ENCODE measurements at regions not wholly inside any gene's neighbourhood (a gene's known extent, or its start where the extent isn't known, plus 50 kb on each side); places are given as distances from the start of the nearest gene placed in this dataset.

DNA sequence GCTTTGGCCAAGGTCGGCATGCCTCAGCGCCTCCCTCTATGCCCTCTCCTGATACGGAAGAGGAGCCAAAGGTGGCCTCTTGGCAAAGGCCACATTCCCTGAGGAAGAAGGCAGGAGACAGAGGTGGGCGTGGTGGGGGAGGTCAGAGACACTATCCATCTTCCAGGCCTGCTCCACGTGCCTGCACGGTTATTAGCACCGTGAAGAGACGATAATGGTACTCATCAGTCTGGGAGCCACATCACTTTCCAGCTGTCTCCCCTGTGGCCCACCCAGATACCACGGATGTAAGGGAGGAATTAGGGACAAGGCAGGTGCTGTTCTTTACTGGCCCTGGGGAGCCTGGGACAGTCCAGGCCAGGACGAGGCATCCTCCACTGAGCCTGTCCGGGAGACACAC, 354.3 kb downstream of the MN1 start:
- no peaks in the 10 kb centered on the region for H3K27me3 ChIP-seq (ENCODE audit: insufficient read depth, low read length)
- H3K79me2 ChIP-seq (ENCODE audit: control insufficient read depth, insufficient read depth, low read length, unreplicated experiment): no peaks in the 10 kb centered on the region
- no peaks in the 10 kb centered on the region for H3K4me1 ChIP-seq (ENCODE audit: control insufficient read depth, insufficient read depth, low read length, unreplicated experiment)
- H3K4me3 ChIP-seq (ENCODE audit: low read depth, low read length): no peak overlapping the region
- no peak overlapping the region for H3K27ac ChIP-seq (ENCODE audit: low read depth, low read length)
- H3K36me3 ChIP-seq (ENCODE audit: insufficient read depth, low read length): no peaks in the 10 kb centered on the region
- no peak overlapping the region for H2AFZ ChIP-seq (ENCODE audit: low read length, unreplicated experiment)

GRCh38 chr22:27450448-27450847, 351.1 kb downstream of the MN1 start:
- no peaks in the 10 kb centered on the region for H3K36me3 ChIP-seq (ENCODE audit: insufficient read depth, low read length)
- H3K79me2 ChIP-seq (ENCODE audit: control insufficient read depth, insufficient read depth, low read length, unreplicated experiment): no peaks in the 10 kb centered on the region
- H3K4me3 ChIP-seq (ENCODE audit: low read depth, low read length): no peak overlapping the region
- H2AFZ ChIP-seq (ENCODE audit: low read length, unreplicated experiment): no peak overlapping the region
- H3K27ac ChIP-seq (ENCODE audit: low read depth, low read length): no peak overlapping the region
- H3K27me3 ChIP-seq (ENCODE audit: insufficient read depth, low read length): no peaks in the 10 kb centered on the region
- H3K4me1 ChIP-seq (ENCODE audit: control insufficient read depth, insufficient read depth, low read length, unreplicated experiment): no peaks in the 10 kb centered on the region

- H3K36me3 ChIP-seq (ENCODE audit: insufficient read depth, low read length): no peaks in the 10 kb centered on the region
- H3K79me2 ChIP-seq (ENCODE audit: control insufficient read depth, insufficient read depth, low read length, unreplicated experiment): no peaks in the 10 kb centered on the region
- H3K27ac ChIP-seq (ENCODE audit: low read depth, low read length): no peak overlapping the region
- H3K4me1 ChIP-seq (ENCODE audit: control insufficient read depth, insufficient read depth, low read length, unreplicated experiment): peaks cover 8% of the 10 kb centered on the region
- no peaks in the 10 kb centered on the region for H3K27me3 ChIP-seq (ENCODE audit: insufficient read depth, low read length)
- no peak overlapping the region for H3K4me3 ChIP-seq (ENCODE audit: low read depth, low read length)
- H2AFZ ChIP-seq (ENCODE audit: low read length, unreplicated experiment): no peak overlapping the region
These were observed 349.3 kb downstream of the MN1 start for GRCh38 chr22:27452245-27452644.

GRCh38 chr22:27452922-27453321, 348.6 kb downstream of the MN1 start:
- Histone ChIP-seq H3K27ac (ENCODE audit: low read depth, low read length) (no peak overlapping the region), H3K36me3 (ENCODE audit: insufficient read depth, low read length) (no peaks in the 10 kb centered on the region), H3K79me2 (ENCODE audit: control insufficient read depth, insufficient read depth, low read length, unreplicated experiment) (no peaks in the 10 kb centered on the region), H3K27me3 (ENCODE audit: insufficient read depth, low read length) (no peaks in the 10 kb centered on the region), H3K4me3 (ENCODE audit: low read depth, low read length) (no peak overlapping the region), H3K4me1 (ENCODE audit: control insufficient read depth, insufficient read depth, low read length, unreplicated experiment) (peaks cover 15% of the 10 kb centered on the region), H2AFZ (ENCODE audit: low read length, unreplicated experiment) (no peak overlapping the region)

- Histone ChIP-seq H3K36me3 (ENCODE audit: insufficient read depth, low read length) (no peaks in the 10 kb centered on the region), H2AFZ (ENCODE audit: low read length, unreplicated experiment) (no peak overlapping the region), H3K27ac (ENCODE audit: low read depth, low read length) (no peak overlapping the region), H3K4me3 (ENCODE audit: low read depth, low read length) (no peak overlapping the region), H3K79me2 (ENCODE audit: control insufficient read depth, insufficient read depth, low read length, unreplicated experiment) (no peaks in the 10 kb centered on the region), H3K4me1 (ENCODE audit: control insufficient read depth, insufficient read depth, low read length, unreplicated experiment) (peaks cover 17% of the 10 kb centered on the region), H3K27me3 (ENCODE audit: insufficient read depth, low read length) (no peaks in the 10 kb centered on the region)
These were observed 347.8 kb downstream of the MN1 start for GRCh38 chr22:27453725-27454124.

DNA sequence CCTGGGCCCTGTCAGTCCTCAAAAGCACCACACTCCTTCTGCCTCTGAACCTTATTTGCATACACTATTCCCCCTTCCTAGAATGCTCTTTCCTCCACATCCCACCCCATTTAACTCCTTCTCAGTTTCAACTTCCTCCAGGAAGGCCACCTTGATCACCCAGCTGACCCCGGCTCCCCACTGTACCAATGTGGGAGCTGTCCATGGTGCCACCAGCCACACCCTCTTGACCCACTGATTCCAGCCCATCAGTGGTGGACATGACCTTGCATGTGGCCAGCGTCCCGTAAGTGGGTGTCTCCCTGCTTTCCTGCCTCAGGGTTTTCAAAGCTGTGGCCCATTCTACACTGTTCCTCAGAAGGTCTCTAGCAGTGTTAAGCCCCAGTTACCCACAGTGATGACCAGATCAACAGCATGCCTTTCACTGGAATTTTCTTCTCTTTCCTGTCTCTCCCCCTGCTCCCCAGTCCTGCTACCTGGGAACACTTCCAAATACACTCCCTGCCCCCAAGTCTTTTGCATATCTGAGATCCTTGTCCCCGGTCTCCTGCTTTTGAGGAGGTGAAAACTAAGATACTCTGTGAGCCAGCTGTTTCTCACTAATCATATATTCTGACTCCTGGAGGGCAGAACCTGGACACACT, 346.6 kb downstream of the MN1 start:
- Histone ChIP-seq H3K27me3 (ENCODE audit: insufficient read depth, low read length) (no peaks in the 10 kb centered on the region), H3K4me1 (ENCODE audit: control insufficient read depth, insufficient read depth, low read length, unreplicated experiment) (peaks cover 17% of the 10 kb centered on the region), H2AFZ (ENCODE audit: low read length, unreplicated experiment) (no peak overlapping the region), H3K79me2 (ENCODE audit: control insufficient read depth, insufficient read depth, low read length, unreplicated experiment) (no peaks in the 10 kb centered on the region), H3K27ac (ENCODE audit: low read depth, low read length) (no peak overlapping the region), H3K4me3 (ENCODE audit: low read depth, low read length) (no peak overlapping the region), H3K36me3 (ENCODE audit: insufficient read depth, low read length) (no peaks in the 10 kb centered on the region)

- H3K4me1 ChIP-seq (ENCODE audit: control insufficient read depth, insufficient read depth, low read length, unreplicated experiment): peaks cover 17% of the 10 kb centered on the region
- H3K27me3 ChIP-seq (ENCODE audit: insufficient read depth, low read length): no peaks in the 10 kb centered on the region
- H2AFZ ChIP-seq (ENCODE audit: low read length, unreplicated experiment): no peak overlapping the region
- H3K27ac ChIP-seq (ENCODE audit: low read depth, low read length): no peak overlapping the region
- H3K36me3 ChIP-seq (ENCODE audit: insufficient read depth, low read length): no peaks in the 10 kb centered on the region
- H3K79me2 ChIP-seq (ENCODE audit: control insufficient read depth, insufficient read depth, low read length, unreplicated experiment): no peaks in the 10 kb centered on the region
- H3K4me3 ChIP-seq (ENCODE audit: low read depth, low read length): no peak overlapping the region
These were observed 346.0 kb downstream of the MN1 start for GRCh38 chr22:27455526-27455925.

- Histone ChIP-seq H3K79me2 (ENCODE audit: control insufficient read depth, insufficient read depth, low read length, unreplicated experiment) (no peaks in the 10 kb centered on the region), H2AFZ (ENCODE audit: low read length, unreplicated experiment) (no peak overlapping the region), H3K36me3 (ENCODE audit: insufficient read depth, low read length) (no peaks in the 10 kb centered on the region), H3K4me1 (ENCODE audit: control insufficient read depth, insufficient read depth, low read length, unreplicated experiment) (peaks cover 21% of the 10 kb centered on the region), H3K4me3 (ENCODE audit: low read depth, low read length) (no peak overlapping the region), H3K27me3 (ENCODE audit: insufficient read depth, low read length) (no peaks in the 10 kb centered on the region), H3K27ac (ENCODE audit: low read depth, low read length) (peak overlapping the region; percentile 90)
These were observed 344.7 kb downstream of the MN1 start for GRCh38 chr22:27456696-27457503.

DNA sequence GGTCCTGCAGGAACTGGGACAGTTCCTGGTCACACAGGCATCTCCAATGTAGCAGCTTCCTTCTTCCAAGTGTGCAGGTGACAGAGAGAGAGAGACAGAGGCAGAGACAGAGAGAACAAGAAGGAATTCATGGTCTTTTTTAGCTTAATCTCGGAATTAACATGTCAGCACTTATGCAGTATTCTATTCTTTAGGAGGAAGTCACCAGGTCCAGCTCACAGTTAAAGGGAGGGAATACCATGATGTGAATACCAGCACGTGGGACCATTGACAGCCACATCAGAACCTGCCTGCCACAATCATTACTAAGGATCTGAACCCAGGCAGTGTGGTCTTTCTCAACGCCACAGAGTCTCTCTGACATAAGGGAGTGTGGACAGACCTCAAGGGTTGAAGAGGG, 341.6 kb downstream of the MN1 start:
- Histone ChIP-seq H3K79me2 (ENCODE audit: control insufficient read depth, insufficient read depth, low read length, unreplicated experiment) (no peaks in the 10 kb centered on the region), H3K4me1 (ENCODE audit: control insufficient read depth, insufficient read depth, low read length, unreplicated experiment) (peaks cover 21% of the 10 kb centered on the region), H3K27ac (ENCODE audit: low read depth, low read length) (no peak overlapping the region), H3K4me3 (ENCODE audit: low read depth, low read length) (no peak overlapping the region), H3K27me3 (ENCODE audit: insufficient read depth, low read length) (no peaks in the 10 kb centered on the region), H3K36me3 (ENCODE audit: insufficient read depth, low read length) (no peaks in the 10 kb centered on the region), H2AFZ (ENCODE audit: low read length, unreplicated experiment) (no peak overlapping the region)

GRCh38 chr22:27460591-27461347, 340.8 kb downstream of the MN1 start:
- no peak overlapping the region for H3K4me3 ChIP-seq (ENCODE audit: low read depth, low read length)
- peaks cover 21% of the 10 kb centered on the region for H3K4me1 ChIP-seq (ENCODE audit: control insufficient read depth, insufficient read depth, low read length, unreplicated experiment)
- no peak overlapping the region for H2AFZ ChIP-seq (ENCODE audit: low read length, unreplicated experiment)
- peak overlapping the region; percentile 42 for H3K27ac ChIP-seq (ENCODE audit: low read depth, low read length)
- H3K36me3 ChIP-seq (ENCODE audit: insufficient read depth, low read length): no peaks in the 10 kb centered on the region
- no peaks in the 10 kb centered on the region for H3K79me2 ChIP-seq (ENCODE audit: control insufficient read depth, insufficient read depth, low read length, unreplicated experiment)
- no peaks in the 10 kb centered on the region for H3K27me3 ChIP-seq (ENCODE audit: insufficient read depth, low read length)
